ENCODE measurements at regions not wholly inside any gene's neighbourhood (a gene's known extent, or its start where the extent isn't known, plus 50 kb on each side); places are given as distances from the start of the nearest gene placed in this dataset.

- no peak for DNase-seq
- Histone ChIP-seq H3K4me3 (ENCODE audit: low read length) (no peak overlapping the region), H3K27ac (ENCODE audit: low read length) (no peak overlapping the region), H3K9me3 (ENCODE audit: low read length) (peaks cover 19% of the 10 kb centered on the region), H3K9ac (ENCODE audit: low read length) (no peak overlapping the region), H3K4me2 (ENCODE audit: low read depth, low read length, poor library complexity, severe bottlenecking) (no peak overlapping the region), H3K79me2 (ENCODE audit: low read length) (no peaks in the 10 kb centered on the region), H3K4me1 (ENCODE audit: low read length) (no peaks in the 10 kb centered on the region), H4K20me1 (ENCODE audit: insufficient read depth, low read depth, low read length) (no peaks in the 10 kb centered on the region), H3K27me3 (ENCODE audit: low read length) (no peaks in the 10 kb centered on the region), H3K9me2 (replicated peaks; ENCODE audit: insufficient read depth, low read length) (no peaks in the 10 kb centered on the region), H2AFZ (ENCODE audit: low read length) (no peak overlapping the region), H3K36me3 (ENCODE audit: insufficient read depth, low read length) (no peaks in the 10 kb centered on the region)
These were observed 452.3 kb upstream of the ACTRT1 start for GRCh38 chrX:128504496-128504895.

GRCh38 chrX:128464116-128464515, 411.9 kb upstream of the ACTRT1 start:
- H3K27ac ChIP-seq (ENCODE audit: low read length) = no peak overlapping the region
- H3K9me3 ChIP-seq (ENCODE audit: low read length) = peaks cover 8% of the 10 kb centered on the region
- H3K9ac ChIP-seq (ENCODE audit: low read length) = no peak overlapping the region
- no peaks in the 10 kb centered on the region for H3K79me2 ChIP-seq (ENCODE audit: low read length)
- H3K4me1 ChIP-seq (ENCODE audit: low read length) = no peaks in the 10 kb centered on the region
- H3K27me3 ChIP-seq (ENCODE audit: low read length) = no peaks in the 10 kb centered on the region
- no peak overlapping the region for H2AFZ ChIP-seq (ENCODE audit: low read length)
- no peaks in the 10 kb centered on the region for H3K36me3 ChIP-seq (ENCODE audit: insufficient read depth, low read length)
- H3K4me2 ChIP-seq (ENCODE audit: low read depth, low read length, poor library complexity, severe bottlenecking) = no peak overlapping the region
- H3K4me3 ChIP-seq (ENCODE audit: low read length) = no peak overlapping the region
- no peak for DNase-seq
- no peaks in the 10 kb centered on the region for H4K20me1 ChIP-seq (ENCODE audit: insufficient read depth, low read depth, low read length)
- H3K9me2 ChIP-seq (replicated peaks; ENCODE audit: insufficient read depth, low read length) = peaks cover 4% of the 10 kb centered on the region; the same call in 1 of the 2 replicates

DNA sequence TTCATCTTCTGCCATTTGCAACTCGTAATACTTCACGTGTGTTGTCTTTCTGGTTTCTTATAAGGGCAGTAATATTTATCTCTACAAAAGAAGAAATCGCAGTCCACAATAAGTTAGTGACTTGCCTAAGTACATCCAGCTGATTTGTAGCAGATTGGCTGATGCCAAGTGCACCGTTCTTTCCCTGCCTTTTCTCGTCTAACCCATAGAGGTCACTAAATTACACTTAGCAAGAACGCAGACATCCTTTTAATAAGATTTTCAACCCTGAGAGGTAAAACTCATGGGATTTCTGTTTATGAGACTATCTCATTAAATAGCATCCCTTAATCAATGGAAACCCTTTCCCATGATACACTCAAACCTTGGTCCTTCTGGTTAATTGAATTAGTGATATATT, 408.6 kb upstream of the ACTRT1 start:
- Histone ChIP-seq H3K9me3 (ENCODE audit: low read length) (peaks cover 4% of the 10 kb centered on the region), H3K4me2 (ENCODE audit: low read depth, low read length, poor library complexity, severe bottlenecking) (no peak overlapping the region), H3K79me2 (ENCODE audit: low read length) (no peaks in the 10 kb centered on the region), H3K27ac (ENCODE audit: low read length) (no peak overlapping the region), H3K4me1 (ENCODE audit: low read length) (no peaks in the 10 kb centered on the region), H3K9ac (ENCODE audit: low read length) (no peak overlapping the region), H3K36me3 (ENCODE audit: insufficient read depth, low read length) (no peaks in the 10 kb centered on the region), H3K27me3 (ENCODE audit: low read length) (no peaks in the 10 kb centered on the region), H2AFZ (ENCODE audit: low read length) (no peak overlapping the region), H4K20me1 (ENCODE audit: insufficient read depth, low read depth, low read length) (no peaks in the 10 kb centered on the region), H3K4me3 (ENCODE audit: low read length) (no peak overlapping the region), H3K9me2 (replicated peaks; ENCODE audit: insufficient read depth, low read length) (peaks cover 4% of the 10 kb centered on the region; the same call in 1 of the 2 replicates)
- DNase-seq = no peak

GRCh38 chrX:128458888-128459287, 406.7 kb upstream of the ACTRT1 start:
- H4K20me1 ChIP-seq (ENCODE audit: insufficient read depth, low read depth, low read length) = no peaks in the 10 kb centered on the region
- H3K9me2 ChIP-seq (replicated peaks; ENCODE audit: insufficient read depth, low read length) = peaks cover 4% of the 10 kb centered on the region; the same call in 1 of the 2 replicates
- H3K4me2 ChIP-seq (ENCODE audit: low read depth, low read length, poor library complexity, severe bottlenecking) = no peak overlapping the region
- H2AFZ ChIP-seq (ENCODE audit: low read length) = no peak overlapping the region
- H3K27ac ChIP-seq (ENCODE audit: low read length) = no peak overlapping the region
- no peaks in the 10 kb centered on the region; the same call in none of the 2 replicates for H3K9me3 ChIP-seq (ENCODE audit: low read length)
- no peaks in the 10 kb centered on the region for H3K4me1 ChIP-seq (ENCODE audit: low read length)
- H3K79me2 ChIP-seq (ENCODE audit: low read length) = no peaks in the 10 kb centered on the region
- no peaks in the 10 kb centered on the region for H3K36me3 ChIP-seq (ENCODE audit: insufficient read depth, low read length)
- H3K27me3 ChIP-seq (ENCODE audit: low read length) = no peaks in the 10 kb centered on the region
- no peak for DNase-seq
- H3K9ac ChIP-seq (ENCODE audit: low read length) = no peak overlapping the region
- H3K4me3 ChIP-seq (ENCODE audit: low read length) = no peak overlapping the region

DNA sequence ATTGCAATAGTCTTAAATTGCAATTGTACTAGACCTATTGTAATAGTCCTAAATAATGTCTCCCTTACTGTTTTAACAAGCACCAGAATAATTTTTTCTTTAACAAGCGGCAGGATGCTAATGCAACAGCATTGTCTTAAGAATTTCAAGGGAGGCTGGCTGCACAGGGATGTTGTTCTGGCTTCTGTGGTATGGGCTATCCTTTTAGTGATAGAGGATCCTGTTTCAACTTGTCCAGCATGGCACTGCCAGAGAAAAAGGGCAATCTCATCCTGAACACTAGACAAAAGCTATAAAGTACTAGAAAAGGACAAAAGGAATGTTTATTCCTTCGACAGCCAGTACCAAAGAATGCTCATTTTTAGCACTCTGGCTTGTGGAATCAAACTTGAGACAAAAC, 405.5 kb upstream of the ACTRT1 start:
- no peaks in the 10 kb centered on the region for H3K27me3 ChIP-seq (ENCODE audit: low read length)
- no peaks in the 10 kb centered on the region for H3K4me1 ChIP-seq (ENCODE audit: low read length)
- no peak overlapping the region for H3K4me2 ChIP-seq (ENCODE audit: low read depth, low read length, poor library complexity, severe bottlenecking)
- no peak overlapping the region for H3K4me3 ChIP-seq (ENCODE audit: low read length)
- DNase-seq = no peak
- no peak overlapping the region for H2AFZ ChIP-seq (ENCODE audit: low read length)
- H3K9ac ChIP-seq (ENCODE audit: low read length) = no peak overlapping the region
- no peaks in the 10 kb centered on the region for H3K79me2 ChIP-seq (ENCODE audit: low read length)
- peaks cover 3% of the 10 kb centered on the region for H3K9me3 ChIP-seq (ENCODE audit: low read length)
- H4K20me1 ChIP-seq (ENCODE audit: insufficient read depth, low read depth, low read length) = no peaks in the 10 kb centered on the region
- H3K36me3 ChIP-seq (ENCODE audit: insufficient read depth, low read length) = no peaks in the 10 kb centered on the region
- no peak overlapping the region for H3K27ac ChIP-seq (ENCODE audit: low read length)
- peaks cover 4% of the 10 kb centered on the region; the same call in 1 of the 2 replicates for H3K9me2 ChIP-seq (replicated peaks; ENCODE audit: insufficient read depth, low read length)

GRCh38 chrX:128439159-128439558, 387.0 kb upstream of the ACTRT1 start:
- H3K9me3 ChIP-seq (ENCODE audit: low read length) = peaks cover 4% of the 10 kb centered on the region
- H3K4me1 ChIP-seq (ENCODE audit: low read length) = no peaks in the 10 kb centered on the region
- H3K4me2 ChIP-seq (ENCODE audit: low read depth, low read length, poor library complexity, severe bottlenecking) = no peak overlapping the region
- no peaks in the 10 kb centered on the region for H3K27me3 ChIP-seq (ENCODE audit: low read length)
- no peak overlapping the region for H2AFZ ChIP-seq (ENCODE audit: low read length)
- H3K9me2 ChIP-seq (replicated peaks; ENCODE audit: insufficient read depth, low read length) = no peaks in the 10 kb centered on the region
- H3K4me3 ChIP-seq (ENCODE audit: low read length) = no peak overlapping the region
- H3K79me2 ChIP-seq (ENCODE audit: low read length) = no peaks in the 10 kb centered on the region
- no peak for DNase-seq
- H4K20me1 ChIP-seq (ENCODE audit: insufficient read depth, low read depth, low read length) = no peaks in the 10 kb centered on the region
- H3K9ac ChIP-seq (ENCODE audit: low read length) = no peak overlapping the region
- no peak overlapping the region for H3K27ac ChIP-seq (ENCODE audit: low read length)
- no peaks in the 10 kb centered on the region for H3K36me3 ChIP-seq (ENCODE audit: insufficient read depth, low read length)

DNA sequence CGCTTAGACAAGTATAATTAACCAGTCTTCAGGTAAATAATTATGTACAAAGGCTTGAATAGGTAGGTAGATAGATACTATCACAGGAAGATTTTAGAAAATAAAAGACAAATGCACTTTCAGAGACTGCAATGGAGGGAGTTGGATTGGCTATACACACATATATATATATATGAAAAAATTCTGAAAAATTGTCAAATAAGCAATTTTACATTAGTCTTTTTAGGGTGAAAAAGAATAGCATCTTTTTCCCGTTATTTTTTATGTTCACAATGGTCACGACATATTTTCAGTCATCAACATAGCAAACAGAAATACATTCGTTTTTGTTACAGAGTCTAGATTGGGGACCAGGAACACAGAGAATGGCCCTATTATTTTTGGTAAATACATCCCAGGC, 385.9 kb upstream of the ACTRT1 start:
- H3K9me3 ChIP-seq (ENCODE audit: low read length) = peaks cover under 1% of the 10 kb centered on the region
- H3K4me3 ChIP-seq (ENCODE audit: low read length) = no peak overlapping the region
- no peaks in the 10 kb centered on the region for H3K36me3 ChIP-seq (ENCODE audit: insufficient read depth, low read length)
- no peak overlapping the region for H3K4me2 ChIP-seq (ENCODE audit: low read depth, low read length, poor library complexity, severe bottlenecking)
- DNase-seq = no peak
- no peaks in the 10 kb centered on the region for H3K79me2 ChIP-seq (ENCODE audit: low read length)
- H3K27ac ChIP-seq (ENCODE audit: low read length) = no peak overlapping the region
- no peaks in the 10 kb centered on the region for H3K4me1 ChIP-seq (ENCODE audit: low read length)
- no peaks in the 10 kb centered on the region for H3K9me2 ChIP-seq (replicated peaks; ENCODE audit: insufficient read depth, low read length)
- H4K20me1 ChIP-seq (ENCODE audit: insufficient read depth, low read depth, low read length) = no peaks in the 10 kb centered on the region
- no peak overlapping the region for H3K9ac ChIP-seq (ENCODE audit: low read length)
- no peaks in the 10 kb centered on the region for H3K27me3 ChIP-seq (ENCODE audit: low read length)
- H2AFZ ChIP-seq (ENCODE audit: low read length) = no peak overlapping the region

DNA sequence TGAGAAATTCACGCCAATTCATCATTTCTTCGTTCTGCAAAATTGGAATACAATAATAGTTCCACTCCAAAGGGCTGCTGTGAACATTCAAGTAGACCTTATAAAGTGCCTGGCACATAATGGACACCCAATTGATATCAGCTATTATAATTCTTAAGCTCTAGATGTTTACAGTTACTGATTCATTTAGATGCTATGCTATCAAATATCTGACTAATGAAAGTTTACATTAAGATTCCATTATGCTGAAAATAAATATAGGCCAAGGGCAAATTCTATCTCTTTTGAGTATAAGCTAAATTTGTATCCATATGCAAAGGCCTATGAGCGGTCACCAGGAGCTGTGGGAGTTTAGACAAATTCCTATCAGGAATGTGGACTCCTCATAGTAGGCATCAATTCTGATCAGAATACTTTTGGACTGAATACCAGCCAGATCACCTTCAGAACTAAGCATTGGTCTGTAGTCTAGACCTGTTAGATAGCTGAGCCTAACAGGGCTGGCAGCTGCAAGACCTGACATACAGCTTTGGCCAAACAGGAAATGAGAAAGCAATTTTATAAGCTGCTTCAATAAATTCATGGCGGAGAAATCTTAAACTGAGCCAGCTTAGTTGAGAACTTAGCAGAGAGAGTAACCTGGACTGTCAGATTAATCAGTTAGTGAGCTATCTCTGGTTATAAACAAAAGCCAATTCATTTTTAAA, 384.3 kb upstream of the ACTRT1 start:
- Histone ChIP-seq H3K4me3 (ENCODE audit: low read length) (no peak overlapping the region), H2AFZ (ENCODE audit: low read length) (no peak overlapping the region), H3K9me3 (ENCODE audit: low read length) (no peaks in the 10 kb centered on the region; the same call in none of the 2 replicates), H3K27ac (ENCODE audit: low read length) (no peak overlapping the region), H4K20me1 (ENCODE audit: insufficient read depth, low read depth, low read length) (no peaks in the 10 kb centered on the region), H3K27me3 (ENCODE audit: low read length) (no peaks in the 10 kb centered on the region), H3K4me1 (ENCODE audit: low read length) (no peaks in the 10 kb centered on the region), H3K79me2 (ENCODE audit: low read length) (no peaks in the 10 kb centered on the region), H3K36me3 (ENCODE audit: insufficient read depth, low read length) (no peaks in the 10 kb centered on the region), H3K4me2 (ENCODE audit: low read depth, low read length, poor library complexity, severe bottlenecking) (no peak overlapping the region), H3K9ac (ENCODE audit: low read length) (no peak overlapping the region), H3K9me2 (replicated peaks; ENCODE audit: insufficient read depth, low read length) (no peaks in the 10 kb centered on the region)
- DNase-seq = no peak

All from Karpas-422 (cell line).